Natural killer cell (primary cell): ENCODE measurements at regions not wholly inside any gene's neighbourhood (a gene's known extent, or its start where the extent isn't known, plus 50 kb on each side); places are given as distances from the start of the nearest gene placed in this dataset.

Experiments
- ATAC-seq, 3 donors: fragments of 150-1000 bp in 2 of 3; fragments of 200-7000 bp in 1 of 3; cut with Tn5 transposase; 1 replicate in 1 of 3; 2 replicates in 2 of 3; pipeline ENCODE4 v1.10.0; 2021; ENCODE audit warnings: mild to moderate bottlenecking in 2 of 3, moderate library complexity in 2 of 3
- DNase-seq, 2 donors: peaks; one replicate each; pipeline versions ENCODE4 v3.0.0 to v3.0.0-alpha.2; 2013 to 2021; ENCODE audit warnings: mixed read lengths in 1 of 2
- H3K27ac ChIP-seq: one replicate; pipeline ENCODE4 v1.5.1; 2013; ENCODE audit warnings: mild to moderate bottlenecking, low read length
- H3K27me3 ChIP-seq: one replicate; pipeline ENCODE4 v1.6.1; 2013; ENCODE audit warnings: low read length; ENCODE audit not compliant: control insufficient read depth, insufficient read depth
- H3K36me3 ChIP-seq: one replicate; pipeline ENCODE4 v1.6.1; 2013; ENCODE audit warnings: low read length; ENCODE audit not compliant: control insufficient read depth, insufficient read depth
- H3K4me1 ChIP-seq: one replicate; pipeline ENCODE4 v1.6.1; 2013; ENCODE audit warnings: low read length; ENCODE audit not compliant: control insufficient read depth, insufficient read depth
- H3K4me3 ChIP-seq: one replicate; pipeline ENCODE4 v1.5.1; 2013; ENCODE audit warnings: low read length
- H3K9me3 ChIP-seq: one replicate; pipeline ENCODE4 v1.6.1; 2013; ENCODE audit warnings: low read length; ENCODE audit not compliant: control insufficient read depth, insufficient read depth
- H3K27ac Mint-ChIP-seq, 2 donors: one replicate each; pipeline ENCODE4 v1.8.0; 2022; ENCODE audit warnings: mild to moderate bottlenecking in 2 of 2, mixed read lengths in 2 of 2, moderate library complexity in 1 of 2
- H3K27me3 Mint-ChIP-seq, 2 donors: one replicate each; pipeline ENCODE4 v1.8.0; 2022; ENCODE audit warnings: low read depth in 2 of 2, mixed read lengths in 2 of 2
- H3K36me3 Mint-ChIP-seq: one replicate; pipeline ENCODE4 v1.8.0; 2022; ENCODE audit warnings: mixed read lengths
- H3K4me1 Mint-ChIP-seq, 2 donors: one replicate each; pipeline ENCODE4 v1.8.0; 2022; ENCODE audit warnings: mixed read lengths in 2 of 2
- H3K4me3 Mint-ChIP-seq: one replicate; pipeline ENCODE4 v1.8.0; 2022; ENCODE audit warnings: mild to moderate bottlenecking, moderate library complexity, mixed read lengths
- H3K9me3 Mint-ChIP-seq, 2 donors: one replicate each; pipeline ENCODE4 v1.8.0; 2022; ENCODE audit warnings: mixed read lengths in 2 of 2
- WGBS: methylation state at CpG from one replicate; pipeline ENCODE4 v1.1.7; 2013; ENCODE audit warnings: missing lambda C conversion rate; ENCODE audit not compliant: insufficient coverage; 5-methylcytosine and 5-hydroxymethylcytosine counted together
- intact Hi-C: fragments of 100-400 bp; cut with micrococcal nuclease; formaldehyde crosslinking; loops from one replicate; pipeline ENCODE4 v1.14.2; 2022
- TF ChIP-seq, protein P1 (sequence below): fragments of 200-600 bp; IDR thresholded peaks from one replicate; pipeline ENCODE4 v1.8.0; 2022; ENCODE audit warnings: antibody characterized with exemption

DNA sequence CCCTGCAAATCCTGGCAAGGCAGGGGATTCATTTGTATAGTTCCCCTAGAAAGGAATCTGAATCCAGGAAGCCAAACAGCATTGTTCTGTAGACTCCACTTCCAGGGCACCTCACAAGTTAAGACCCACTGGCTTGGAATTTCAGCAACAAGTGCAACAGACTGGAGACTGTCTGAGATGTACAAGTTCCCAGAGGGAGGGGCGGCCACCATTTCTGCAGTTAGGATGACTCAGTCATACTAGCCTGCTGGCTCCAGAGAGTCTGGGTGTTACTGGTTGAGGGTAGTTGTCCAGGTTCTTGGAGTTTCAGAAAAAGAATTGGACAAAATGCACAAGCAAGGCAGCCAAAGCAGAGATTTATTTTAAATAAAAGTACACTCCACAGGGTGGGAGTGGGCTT is 384.2 kb downstream of the DSC3 start:
- ATAC-seq: no peak
- TF ChIP-seq, protein P1, sequence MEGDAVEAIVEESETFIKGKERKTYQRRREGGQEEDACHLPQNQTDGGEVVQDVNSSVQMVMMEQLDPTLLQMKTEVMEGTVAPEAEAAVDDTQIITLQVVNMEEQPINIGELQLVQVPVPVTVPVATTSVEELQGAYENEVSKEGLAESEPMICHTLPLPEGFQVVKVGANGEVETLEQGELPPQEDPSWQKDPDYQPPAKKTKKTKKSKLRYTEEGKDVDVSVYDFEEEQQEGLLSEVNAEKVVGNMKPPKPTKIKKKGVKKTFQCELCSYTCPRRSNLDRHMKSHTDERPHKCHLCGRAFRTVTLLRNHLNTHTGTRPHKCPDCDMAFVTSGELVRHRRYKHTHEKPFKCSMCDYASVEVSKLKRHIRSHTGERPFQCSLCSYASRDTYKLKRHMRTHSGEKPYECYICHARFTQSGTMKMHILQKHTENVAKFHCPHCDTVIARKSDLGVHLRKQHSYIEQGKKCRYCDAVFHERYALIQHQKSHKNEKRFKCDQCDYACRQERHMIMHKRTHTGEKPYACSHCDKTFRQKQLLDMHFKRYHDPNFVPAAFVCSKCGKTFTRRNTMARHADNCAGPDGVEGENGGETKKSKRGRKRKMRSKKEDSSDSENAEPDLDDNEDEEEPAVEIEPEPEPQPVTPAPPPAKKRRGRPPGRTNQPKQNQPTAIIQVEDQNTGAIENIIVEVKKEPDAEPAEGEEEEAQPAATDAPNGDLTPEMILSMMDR: no peak
- intact Hi-C loops: no loop called here
- H3K36me3 Mint-ChIP-seq: peaks cover 8% of the 10 kb centered on the region
- Histone ChIP-seq H3K36me3 (no peaks in the 10 kb centered on the region), H3K9me3 (peaks cover 7% of the 10 kb centered on the region), H3K27ac (no peak overlapping the region), H3K4me3 (no peak overlapping the region), H3K27me3 (no peaks in the 10 kb centered on the region), H3K4me1 (no peaks in the 10 kb centered on the region)
- no peaks in the 10 kb centered on the region for H3K27me3 Mint-ChIP-seq
- H3K4me1 Mint-ChIP-seq: no peaks in the 10 kb centered on the region
- H3K27ac Mint-ChIP-seq: no peak overlapping the region
- DNase-seq: no peak
- H3K4me3 Mint-ChIP-seq: no peak overlapping the region
- 92% methylated on average over 1 of the region's 1 CpG for WGBS
- H3K9me3 Mint-ChIP-seq: peaks cover 17 to 30% of the 10 kb centered on the region in 2 donors

DNA sequence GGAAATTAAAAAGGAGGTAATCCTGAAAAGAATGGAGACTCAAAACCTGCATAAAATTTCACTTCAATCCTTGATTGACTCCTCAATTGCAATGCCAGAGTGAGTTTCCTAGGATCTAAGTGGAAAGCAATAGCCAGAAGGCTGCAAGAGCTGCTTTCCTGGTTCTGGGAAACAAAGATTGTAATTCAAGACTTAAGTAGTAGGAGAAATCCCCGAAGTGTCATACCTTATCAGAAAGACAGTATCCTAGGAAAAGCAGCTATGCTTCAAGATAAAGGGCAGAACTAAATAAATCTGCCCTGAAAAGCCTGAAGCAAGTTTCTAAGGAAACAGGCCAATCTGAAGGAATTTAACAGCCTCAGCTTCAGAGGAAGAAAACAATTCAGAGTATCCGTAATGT is 390.2 kb downstream of the DSC3 start:
- Mint-ChIP-seq H3K27me3 (no peaks in the 10 kb centered on the region), H3K4me3 (no peak overlapping the region), H3K4me1 (no peaks in the 10 kb centered on the region), H3K36me3 (no peaks in the 10 kb centered on the region), H3K27ac (no peak overlapping the region), H3K9me3 (peaks cover 6 to 14% of the 10 kb centered on the region in 2 donors)
- Histone ChIP-seq H3K9me3 (no peaks in the 10 kb centered on the region), H3K4me1 (no peaks in the 10 kb centered on the region), H3K36me3 (no peaks in the 10 kb centered on the region), H3K4me3 (no peak overlapping the region), H3K27me3 (no peaks in the 10 kb centered on the region), H3K27ac (no peak overlapping the region)
- TF ChIP-seq, protein P1: no peak
- ATAC-seq: no peak
- 0% methylated on average over 1 of the region's 2 CpGs for WGBS
- intact Hi-C loops: no loop called here
- DNase-seq: no peak

DNA sequence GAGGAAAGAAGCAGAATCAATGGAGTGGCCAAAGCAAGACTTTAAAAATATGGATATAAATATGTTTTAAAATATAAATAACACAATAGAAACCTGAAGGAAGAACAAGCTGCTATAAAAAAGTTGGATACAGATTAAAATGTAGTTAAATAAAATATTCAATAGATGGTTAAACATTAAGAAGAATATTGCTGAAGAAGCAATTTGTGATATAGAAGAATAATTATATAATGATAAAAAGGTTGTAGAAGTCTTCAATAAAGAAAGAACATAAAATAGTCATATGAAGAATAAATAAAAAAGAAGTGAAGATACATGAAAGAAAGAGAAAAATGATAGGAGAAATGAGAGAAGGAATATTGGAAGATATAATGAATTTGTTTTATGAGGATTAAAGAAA is 392.0 kb downstream of the DSC3 start:
- no peaks in the 10 kb centered on the region for H3K4me1 ChIP-seq
- H3K4me3 ChIP-seq: no peak overlapping the region
- intact Hi-C loops: no loop called here
- Mint-ChIP-seq H3K9me3 (peaks cover 6 to 7% of the 10 kb centered on the region in 2 donors), H3K27ac (no peak overlapping the region), H3K36me3 (no peaks in the 10 kb centered on the region), H3K27me3 (no peaks in the 10 kb centered on the region), H3K4me3 (no peak overlapping the region), H3K4me1 (no peaks in the 10 kb centered on the region)
- no peak for ATAC-seq
- DNase-seq: no peak
- TF ChIP-seq, protein P1: no peak
- no peaks in the 10 kb centered on the region for H3K36me3 ChIP-seq
- H3K27me3 ChIP-seq: no peaks in the 10 kb centered on the region
- no peak overlapping the region for H3K27ac ChIP-seq
- H3K9me3 ChIP-seq: no peaks in the 10 kb centered on the region

DNA sequence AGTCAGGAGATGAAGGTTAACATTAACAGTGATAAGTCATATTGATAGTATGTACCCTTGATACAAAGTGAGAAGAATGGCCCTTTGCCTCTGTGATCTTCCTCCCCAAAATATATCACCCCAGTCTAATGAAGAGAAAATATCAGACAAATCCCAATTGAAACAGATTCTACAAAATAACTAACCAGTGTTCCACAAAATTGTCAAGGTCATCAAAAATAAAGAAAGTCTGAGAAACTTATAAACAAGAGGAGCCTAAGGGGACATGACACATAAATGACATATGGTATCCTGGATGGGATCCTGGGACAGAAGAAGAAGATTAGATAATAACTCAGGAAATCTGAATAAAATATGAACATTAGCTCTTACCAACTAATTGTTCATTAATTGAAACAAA is 398.4 kb downstream of the DSC3 start:
- ATAC-seq (no peak), DNase-seq (no peak)
- TF ChIP-seq, protein P1: no peak
- Histone ChIP-seq H3K9me3 (no peaks in the 10 kb centered on the region), H3K4me3 (no peak overlapping the region), H3K27me3 (no peaks in the 10 kb centered on the region), H3K27ac (no peak overlapping the region), H3K4me1 (no peaks in the 10 kb centered on the region), H3K36me3 (no peaks in the 10 kb centered on the region)
- no peaks in the 10 kb centered on the region for H3K4me1 Mint-ChIP-seq
- peaks cover 6 to 10% of the 10 kb centered on the region in 2 donors for H3K9me3 Mint-ChIP-seq
- H3K27ac Mint-ChIP-seq: no peak overlapping the region
- no peaks in the 10 kb centered on the region for H3K36me3 Mint-ChIP-seq
- intact Hi-C loops: no loop called here
- no peaks in the 10 kb centered on the region for H3K27me3 Mint-ChIP-seq
- H3K4me3 Mint-ChIP-seq: no peak overlapping the region
